GM23338 (cell line): ENCODE measurements at regions not wholly inside any gene's neighbourhood (a gene's known extent, or its start where the extent isn't known, plus 50 kb on each side); places are given as distances from the start of the nearest gene placed in this dataset. TPM values are rescaled to one million over a fixed set of nuclear protein-coding genes. Genes with fewer than 3 reads are reported as not detected.

Experiments used
- microRNA-seq: library from miRNA; unstranded; fragments of <30 nt; microRNA quantifications from one replicate; pipeline ENCODE4, GENCODE V29; 2017
- small RNA-seq: library from RNA; depleted of rRNA; stranded (forward); fragments of <200 nt; gene quantifications from one replicate; pipeline ENCODE3, GENCODE V24; 2014; ENCODE audit warnings: low replicate concordance

Small RNA genes lying in the stretch of these regions (microRNA-seq; reads per million reads assigned to microRNA genes)
- not detected for gene MIR4436B2

Small RNA genes lying in the stretch of these regions (small RNA-seq; reads per million reads assigned to genes)
- gene MIR4436B2, result not detected
